DND-41 (cell line): ENCODE measurements at regions not wholly inside any gene's neighbourhood (a gene's known extent, or its start where the extent isn't known, plus 50 kb on each side); places are given as distances from the start of the nearest gene placed in this dataset.

Source experiments
- ATAC-seq: fragments of 200-7000 bp; cut with Tn5 transposase; 3 replicates; pipeline ENCODE4 v1.9.1; 2021; ENCODE audit warnings: low read depth; ENCODE audit not compliant: insufficient read depth
- DNase-seq: peaks from one replicate; pipeline ENCODE4 v3.0.0-alpha.2; 2020
- H2AFZ ChIP-seq: 2 replicates; pipeline ENCODE4 v1.6.0; 2012; ENCODE audit warnings: low read depth, low read length
- H3K27ac ChIP-seq: 2 replicates; pipeline ENCODE4 v1.5.1; 2012; ENCODE audit warnings: low read length, inconsistent platforms
- H3K27me3 ChIP-seq: fragments of 200-600 bp; sonication (generic); 2 replicates; pipeline ENCODE4 v1.6.0; 2012; ENCODE audit warnings: low read length, mild to moderate bottlenecking, inconsistent platforms; ENCODE audit not compliant: insufficient read depth, poor library complexity
- H3K36me3 ChIP-seq: 2 replicates; pipeline ENCODE4 v1.5.1; 2012; ENCODE audit warnings: low read length, inconsistent platforms; ENCODE audit not compliant: insufficient read depth
- H3K4me1 ChIP-seq: 2 replicates; pipeline ENCODE4 v1.5.1; 2012; ENCODE audit warnings: mild to moderate bottlenecking, low read length; ENCODE audit not compliant: insufficient read depth
- H3K4me2 ChIP-seq: 2 replicates; pipeline ENCODE4 v1.6.0; 2012; ENCODE audit warnings: mild to moderate bottlenecking, moderate library complexity, low read length, inconsistent platforms; ENCODE audit not compliant: insufficient read depth
- H3K4me3 ChIP-seq, 2 experiments: fragments of 200-600 bp in 1 of 2; shearing (Covaris generic) in 1 of 2; 2 replicates each; pipeline ENCODE4 v1.5.1; 2012 to 2016; ENCODE audit warnings: inconsistent platforms in 2 of 2, low read length in 2 of 2, mild to moderate bottlenecking in 2 of 2, low read depth in 1 of 2, moderate library complexity in 1 of 2
- H3K79me2 ChIP-seq: 2 replicates; pipeline ENCODE4 v1.6.0; 2012; ENCODE audit warnings: low read length, inconsistent platforms; ENCODE audit not compliant: insufficient read depth
- H3K9ac ChIP-seq: 2 replicates; pipeline ENCODE4 v1.6.0; 2012; ENCODE audit warnings: low read depth, mild to moderate bottlenecking, inconsistent platforms, low read length, moderate library complexity
- H3K9me3 ChIP-seq: 2 replicates; pipeline ENCODE4 v1.5.1; 2012; ENCODE audit warnings: low read length, moderate library complexity, mild to moderate bottlenecking, inconsistent platforms; ENCODE audit not compliant: insufficient read depth, severe bottlenecking
- H4K20me1 ChIP-seq: 2 replicates; pipeline ENCODE4 v1.6.0; 2012; ENCODE audit warnings: low read length; ENCODE audit not compliant: insufficient read depth
- CTCF ChIP-seq: IDR thresholded peaks from 2 replicates; pipeline ENCODE4 v1.5.1; 2012; ENCODE audit warnings: borderline replicate concordance, low read length, moderate library complexity, mild to moderate bottlenecking; ENCODE audit not compliant: poor library complexity, severe bottlenecking; ENCODE audit errors: extremely low read depth
- EZH2 ChIP-seq: IDR thresholded peaks from 3 replicates; pipeline ENCODE4 v1.6.1; 2012; ENCODE audit warnings: borderline replicate concordance, low read depth, mild to moderate bottlenecking, moderate library complexity, low read length, inconsistent platforms; ENCODE audit not compliant: severe bottlenecking

GRCh38 chr4:85018983-85019382, 52.5 kb upstream of the WDFY3 start:
- TF ChIP-seq CTCF (no peak), EZH2 (no peak)
- Histone ChIP-seq H3K9ac (no peak overlapping the region), H3K27me3 (no peaks in the 10 kb centered on the region), H3K9me3 (no peaks in the 10 kb centered on the region), H3K36me3 (no peaks in the 10 kb centered on the region), H3K79me2 (no peaks in the 10 kb centered on the region), H3K4me3 (no peak overlapping the region), H2AFZ (no peak overlapping the region), H3K4me2 (no peak overlapping the region), H4K20me1 (no peaks in the 10 kb centered on the region), H3K4me1 (no peaks in the 10 kb centered on the region), H3K27ac (no peak overlapping the region)
- no peak for DNase-seq
- no peak for ATAC-seq

DNA sequence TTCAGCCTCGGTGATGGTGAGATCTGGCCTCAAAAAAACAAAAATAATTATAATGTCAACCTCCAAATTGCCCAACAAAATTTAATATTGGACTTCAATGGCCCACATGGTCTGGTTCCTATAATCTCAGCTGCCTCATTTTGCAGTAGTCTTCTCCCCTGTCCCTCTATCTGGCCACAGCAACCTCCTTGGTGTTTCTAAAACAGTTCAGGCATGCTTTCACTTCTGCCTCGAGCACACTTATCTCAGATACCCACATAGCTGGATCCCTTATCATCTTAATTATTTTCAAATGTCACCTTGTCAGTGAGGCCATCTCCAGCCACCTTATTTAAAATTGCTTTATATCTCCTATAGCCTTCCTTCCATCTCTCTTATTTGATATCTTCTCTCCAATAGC, 52.9 kb upstream of the WDFY3 start:
- H3K27ac ChIP-seq = no peak overlapping the region
- ATAC-seq (no peak), DNase-seq (no peak)
- no peaks in the 10 kb centered on the region for H4K20me1 ChIP-seq
- TF ChIP-seq CTCF = no peak
- no peak for TF ChIP-seq EZH2
- H2AFZ ChIP-seq = no peak overlapping the region
- H3K79me2 ChIP-seq = no peaks in the 10 kb centered on the region
- no peak overlapping the region for H3K9ac ChIP-seq
- no peaks in the 10 kb centered on the region for H3K9me3 ChIP-seq
- H3K36me3 ChIP-seq = no peaks in the 10 kb centered on the region
- no peaks in the 10 kb centered on the region for H3K27me3 ChIP-seq
- H3K4me1 ChIP-seq = no peaks in the 10 kb centered on the region
- no peak overlapping the region for H3K4me3 ChIP-seq
- H3K4me2 ChIP-seq = no peak overlapping the region

- Histone ChIP-seq H3K27me3 (no peaks in the 10 kb centered on the region), H3K9ac (no peak overlapping the region), H4K20me1 (no peaks in the 10 kb centered on the region), H3K4me2 (no peak overlapping the region), H3K4me1 (no peaks in the 10 kb centered on the region), H3K4me3 (no peak overlapping the region), H3K36me3 (no peaks in the 10 kb centered on the region), H2AFZ (no peak overlapping the region), H3K27ac (no peak overlapping the region), H3K79me2 (no peaks in the 10 kb centered on the region), H3K9me3 (no peaks in the 10 kb centered on the region)
- DNase-seq (no peak), ATAC-seq (no peak)
- no peak for TF ChIP-seq EZH2
- no peak for TF ChIP-seq CTCF
Observed at GRCh38 chr4:85024671-85025070, 58.2 kb upstream of the WDFY3 start.

DNA sequence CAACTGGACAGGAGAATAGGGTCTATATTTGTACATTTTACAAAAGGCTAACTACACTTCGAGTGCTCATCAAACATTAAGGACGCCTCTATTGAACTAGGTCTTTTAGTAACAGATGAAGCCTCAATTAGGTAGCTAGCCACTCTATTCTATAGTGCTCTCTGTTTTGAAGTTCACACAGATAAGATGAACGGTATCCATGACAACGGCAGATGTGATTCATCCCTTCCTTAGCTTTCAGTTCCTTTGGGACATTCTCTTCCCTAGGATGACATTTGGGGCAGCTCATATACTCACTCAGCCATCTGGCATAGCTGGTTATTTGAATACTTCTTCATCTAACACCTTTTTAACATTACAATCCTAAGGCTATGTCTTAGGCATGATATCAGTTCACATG, 62.4 kb upstream of the WDFY3 start:
- H3K4me2 ChIP-seq = no peak overlapping the region
- ATAC-seq (no peak), DNase-seq (no peak)
- H3K27ac ChIP-seq = no peak overlapping the region
- H3K36me3 ChIP-seq = no peaks in the 10 kb centered on the region
- H4K20me1 ChIP-seq = no peaks in the 10 kb centered on the region
- TF ChIP-seq EZH2 (no peak), CTCF (no peak)
- H3K27me3 ChIP-seq = no peaks in the 10 kb centered on the region
- no peak overlapping the region for H3K9ac ChIP-seq
- H3K79me2 ChIP-seq = no peaks in the 10 kb centered on the region
- no peaks in the 10 kb centered on the region for H3K9me3 ChIP-seq
- H3K4me3 ChIP-seq = no peak overlapping the region
- H3K4me1 ChIP-seq = no peaks in the 10 kb centered on the region
- H2AFZ ChIP-seq = no peak overlapping the region
